Osteoblast (primary cell): ENCODE measurements at regions not wholly inside any gene's neighbourhood (a gene's known extent, or its start where the extent isn't known, plus 50 kb on each side); places are given as distances from the start of the nearest gene placed in this dataset.

Source experiments
- DNase-seq: peaks from one replicate; pipeline ENCODE4 v3.0.0; 2011; ENCODE audit warnings: low spot score, mixed read lengths; ENCODE audit not compliant: insufficient read length; ENCODE audit errors: missing footprints
- H2AFZ ChIP-seq: 2 replicates; pipeline ENCODE4 v1.6.0; 2011; ENCODE audit warnings: mild to moderate bottlenecking, low read length
- H3K27ac ChIP-seq: 2 replicates; pipeline ENCODE4 v1.5.1; 2011; ENCODE audit warnings: mild to moderate bottlenecking, low read depth, low read length, moderate library complexity
- H3K27me3 ChIP-seq: 2 replicates; pipeline ENCODE4 v1.6.0; 2012; ENCODE audit warnings: mild to moderate bottlenecking, control low read depth, inconsistent platforms, low read length, moderate library complexity; ENCODE audit not compliant: insufficient read depth
- H3K36me3 ChIP-seq: 2 replicates; pipeline ENCODE4 v1.5.1; 2011; ENCODE audit warnings: mild to moderate bottlenecking, low read length, control low read depth, moderate library complexity; ENCODE audit not compliant: insufficient read depth
- H3K4me1 ChIP-seq: 2 replicates; pipeline ENCODE4 v1.5.1; 2011; ENCODE audit warnings: mild to moderate bottlenecking, low read length, control low read depth, moderate library complexity; ENCODE audit not compliant: insufficient read depth
- H3K4me2 ChIP-seq: 2 replicates; pipeline ENCODE4 v1.6.0; 2011; ENCODE audit warnings: mild to moderate bottlenecking, low read length; ENCODE audit not compliant: insufficient read depth
- H3K4me3 ChIP-seq: fragments of 200-600 bp; sonication (generic); 3 replicates; pipeline ENCODE4 v1.5.1; 2012; ENCODE audit warnings: mild to moderate bottlenecking, low read length, inconsistent platforms; ENCODE audit not compliant: insufficient read depth
- H3K79me2 ChIP-seq: 2 replicates; pipeline ENCODE4 v1.6.0; 2012; ENCODE audit warnings: mild to moderate bottlenecking, low read length, control low read depth, inconsistent platforms; ENCODE audit not compliant: insufficient read depth
- H3K9me3 ChIP-seq: 2 replicates; pipeline ENCODE4 v1.5.1; 2011; ENCODE audit warnings: low read depth, low read length, control low read depth
- H4K20me1 ChIP-seq: 2 replicates; pipeline ENCODE4 v1.6.0; 2012; ENCODE audit warnings: mild to moderate bottlenecking, low read length, control low read depth; ENCODE audit not compliant: insufficient read depth
- TF ChIP-seq, protein P1 (sequence below): IDR thresholded peaks from 2 replicates; pipeline ENCODE4 v1.5.1; 2011; ENCODE audit warnings: mild to moderate bottlenecking, low read depth, low read length, moderate library complexity; ENCODE audit errors: extremely low read depth

DNA sequence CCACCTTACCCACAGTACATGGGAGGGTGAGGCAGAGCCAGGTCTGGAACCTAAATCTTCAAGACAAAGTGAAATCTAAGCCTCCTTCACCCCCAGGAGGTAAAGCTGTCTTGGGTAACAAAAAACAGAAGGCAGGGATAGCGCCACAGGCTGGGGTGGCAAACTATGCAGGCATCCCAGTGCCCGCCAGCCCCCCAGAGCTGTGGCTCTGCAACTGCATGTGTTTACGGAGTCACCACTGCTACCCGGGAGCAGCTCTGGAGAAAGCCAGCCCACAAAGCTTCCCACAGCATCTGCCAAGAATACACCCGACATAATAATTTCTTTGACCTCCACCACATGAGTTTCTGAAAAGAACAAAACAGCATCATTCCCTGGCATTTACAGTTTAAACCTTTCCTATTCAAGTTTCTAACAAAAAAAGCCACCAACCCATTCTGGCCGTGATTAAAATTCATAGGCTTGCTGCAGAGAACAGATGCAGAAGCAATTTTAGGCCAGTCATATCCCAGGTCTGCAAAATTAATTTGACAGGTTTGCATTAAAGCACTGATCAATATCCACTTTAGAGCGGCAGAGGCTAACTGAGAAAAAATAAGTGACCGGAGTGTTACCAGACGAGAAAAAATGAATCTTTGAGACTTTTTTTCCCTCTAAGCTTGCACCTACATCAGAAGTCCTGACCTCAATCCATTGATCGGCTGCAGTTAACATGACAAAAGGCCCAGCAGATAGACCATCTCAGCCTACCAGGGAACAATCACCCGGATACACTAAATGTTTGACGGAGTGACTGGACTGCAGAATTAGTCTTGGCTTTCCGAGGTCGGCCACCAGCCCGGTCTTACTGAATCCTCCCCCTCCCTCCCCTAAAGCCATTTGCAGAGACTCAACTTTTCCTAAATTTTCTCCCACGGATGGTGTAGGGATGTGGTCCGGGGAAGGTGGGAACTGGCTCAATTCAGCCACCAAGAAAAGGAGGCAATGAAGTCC, 309.6 kb upstream of the SKOR2 start:
- H2AFZ ChIP-seq, result no peak overlapping the region
- H3K9me3 ChIP-seq, result no peaks in the 10 kb centered on the region
- no peak overlapping the region for H3K4me2 ChIP-seq
- no peaks in the 10 kb centered on the region for H3K27me3 ChIP-seq
- H3K4me1 ChIP-seq, result no peaks in the 10 kb centered on the region
- H4K20me1 ChIP-seq, result no peaks in the 10 kb centered on the region
- no peaks in the 10 kb centered on the region for H3K79me2 ChIP-seq
- no peak overlapping the region for H3K27ac ChIP-seq
- TF ChIP-seq, protein P1, sequence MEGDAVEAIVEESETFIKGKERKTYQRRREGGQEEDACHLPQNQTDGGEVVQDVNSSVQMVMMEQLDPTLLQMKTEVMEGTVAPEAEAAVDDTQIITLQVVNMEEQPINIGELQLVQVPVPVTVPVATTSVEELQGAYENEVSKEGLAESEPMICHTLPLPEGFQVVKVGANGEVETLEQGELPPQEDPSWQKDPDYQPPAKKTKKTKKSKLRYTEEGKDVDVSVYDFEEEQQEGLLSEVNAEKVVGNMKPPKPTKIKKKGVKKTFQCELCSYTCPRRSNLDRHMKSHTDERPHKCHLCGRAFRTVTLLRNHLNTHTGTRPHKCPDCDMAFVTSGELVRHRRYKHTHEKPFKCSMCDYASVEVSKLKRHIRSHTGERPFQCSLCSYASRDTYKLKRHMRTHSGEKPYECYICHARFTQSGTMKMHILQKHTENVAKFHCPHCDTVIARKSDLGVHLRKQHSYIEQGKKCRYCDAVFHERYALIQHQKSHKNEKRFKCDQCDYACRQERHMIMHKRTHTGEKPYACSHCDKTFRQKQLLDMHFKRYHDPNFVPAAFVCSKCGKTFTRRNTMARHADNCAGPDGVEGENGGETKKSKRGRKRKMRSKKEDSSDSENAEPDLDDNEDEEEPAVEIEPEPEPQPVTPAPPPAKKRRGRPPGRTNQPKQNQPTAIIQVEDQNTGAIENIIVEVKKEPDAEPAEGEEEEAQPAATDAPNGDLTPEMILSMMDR, result no peak
- no peaks in the 10 kb centered on the region for H3K36me3 ChIP-seq
- no peak for DNase-seq
- H3K4me3 ChIP-seq, result no peak overlapping the region

DNA sequence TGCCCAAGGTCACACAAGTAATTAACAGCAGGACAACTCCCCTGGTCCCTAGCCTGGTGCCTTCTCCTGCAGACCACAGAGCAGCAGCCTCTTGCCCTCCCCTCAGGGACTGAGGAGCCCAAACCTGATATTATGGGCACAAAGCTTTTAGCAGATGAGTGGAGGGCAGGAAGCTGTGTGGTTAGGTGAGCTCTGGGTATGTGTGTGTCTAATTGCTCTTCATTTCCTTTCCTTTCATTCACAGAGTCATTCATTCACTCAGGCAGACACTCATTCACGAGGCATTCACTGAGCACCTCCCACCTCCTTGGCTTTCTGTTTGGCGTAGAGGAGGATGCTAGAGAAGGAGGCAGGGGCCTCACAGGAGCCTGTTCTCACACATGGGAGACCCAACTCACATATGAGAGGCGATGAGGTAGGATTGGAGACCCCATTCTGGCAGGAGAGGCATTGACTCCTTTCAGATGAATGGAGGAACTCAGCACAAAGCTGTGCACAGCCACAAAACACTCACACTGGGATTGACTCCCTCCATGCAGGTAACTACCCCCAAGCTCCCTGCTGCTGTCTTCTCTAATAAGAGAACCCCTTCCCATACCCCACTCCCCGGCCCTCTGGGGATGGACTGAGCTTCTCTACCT, 306.8 kb upstream of the SKOR2 start:
- no peak overlapping the region for H3K4me2 ChIP-seq
- no peak for DNase-seq
- no peak overlapping the region for H2AFZ ChIP-seq
- H3K9me3 ChIP-seq, result no peaks in the 10 kb centered on the region
- no peak overlapping the region for H3K27ac ChIP-seq
- H3K4me3 ChIP-seq, result no peak overlapping the region
- no peaks in the 10 kb centered on the region for H4K20me1 ChIP-seq
- no peaks in the 10 kb centered on the region for H3K79me2 ChIP-seq
- TF ChIP-seq, protein P1, result no peak
- H3K36me3 ChIP-seq, result no peaks in the 10 kb centered on the region
- no peaks in the 10 kb centered on the region for H3K27me3 ChIP-seq
- H3K4me1 ChIP-seq, result no peaks in the 10 kb centered on the region

DNA sequence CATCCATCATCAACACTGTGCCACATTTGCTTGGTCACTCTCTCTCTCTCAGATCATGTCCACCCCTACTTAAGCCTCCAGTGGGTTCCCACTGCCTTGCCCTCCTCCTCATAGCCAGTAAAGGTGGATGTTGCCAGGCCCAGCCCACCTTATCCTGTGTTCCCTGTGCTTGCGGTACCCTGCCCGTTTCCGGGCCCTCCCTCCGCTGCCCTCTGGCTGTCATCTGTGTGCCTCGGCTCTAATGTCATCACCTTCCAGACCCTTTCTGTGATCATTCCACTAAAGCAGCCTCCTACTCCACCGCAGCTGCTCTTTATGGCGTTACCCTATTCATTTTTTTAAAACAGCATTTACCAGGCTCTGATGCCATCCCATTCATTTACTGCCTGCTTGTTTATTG, 305.7 kb upstream of the SKOR2 start:
- Histone ChIP-seq H3K36me3 (no peaks in the 10 kb centered on the region), H3K4me2 (no peak overlapping the region), H3K9me3 (no peaks in the 10 kb centered on the region), H3K4me1 (no peaks in the 10 kb centered on the region), H2AFZ (no peak overlapping the region), H3K27ac (no peak overlapping the region), H3K27me3 (no peaks in the 10 kb centered on the region), H4K20me1 (no peaks in the 10 kb centered on the region), H3K79me2 (no peaks in the 10 kb centered on the region), H3K4me3 (no peak overlapping the region)
- DNase-seq, result no peak
- TF ChIP-seq, protein P1, result no peak

DNA sequence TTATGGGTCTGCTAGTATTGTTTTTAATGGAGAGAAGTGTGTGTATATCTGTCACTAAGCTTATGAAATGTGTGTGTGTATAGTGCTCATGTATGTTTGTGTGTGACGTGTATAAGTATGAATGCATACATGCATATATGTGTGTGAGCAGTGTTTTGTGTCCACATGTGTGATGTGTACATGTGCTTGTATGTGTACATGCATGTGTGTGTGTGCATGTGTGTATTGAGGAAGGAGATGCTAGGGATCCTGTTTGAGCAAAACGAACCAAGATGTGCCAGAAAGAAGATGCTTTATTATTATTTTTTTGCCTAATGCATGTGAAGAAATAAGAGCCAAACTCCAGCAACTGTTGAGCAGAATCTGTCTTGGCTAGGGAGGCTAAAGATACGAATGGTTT, 301.3 kb upstream of the SKOR2 start:
- TF ChIP-seq, protein P1, result no peak
- H3K27ac ChIP-seq, result no peak overlapping the region
- no peaks in the 10 kb centered on the region for H3K9me3 ChIP-seq
- no peaks in the 10 kb centered on the region for H3K79me2 ChIP-seq
- no peak overlapping the region for H3K4me2 ChIP-seq
- H3K4me1 ChIP-seq, result no peaks in the 10 kb centered on the region
- H3K36me3 ChIP-seq, result no peaks in the 10 kb centered on the region
- no peak overlapping the region for H2AFZ ChIP-seq
- no peak overlapping the region for H3K4me3 ChIP-seq
- DNase-seq, result no peak
- no peaks in the 10 kb centered on the region for H3K27me3 ChIP-seq
- H4K20me1 ChIP-seq, result no peaks in the 10 kb centered on the region
